Lower leg skin (tissue), 3 donors: ENCODE measurements at regions not wholly inside any gene's neighbourhood (a gene's known extent, or its start where the extent isn't known, plus 50 kb on each side); places are given as distances from the start of the nearest gene placed in this dataset.
"Not testable (repeated sequence)": the region's sequence is repeated elsewhere in the genome, so short reads cannot be mapped to it uniquely, and the experiment has no call there.

ENCODE experiments used
- CTCF ChIP-seq, 3 donors: fragments of 450-650 bp; IDR thresholded peaks; one replicate each; pipeline ENCODE4 v1.5.1; 2016; ENCODE audit warnings: antibody characterized with exemption in 3 of 3, mild to moderate bottlenecking in 3 of 3, moderate library complexity in 2 of 3
- POLR2A ChIP-seq, 2 donors: fragments of 450-650 bp; IDR thresholded peaks; one replicate each; pipeline ENCODE4 v1.6.1; 2016 to 2017; ENCODE audit warnings: antibody characterized with exemption in 2 of 2, mild to moderate bottlenecking in 1 of 2, moderate library complexity in 1 of 2

GRCh38 chr4:118477826-118478225 lies 125.0 kb upstream of the PRSS12 start:
- not testable (repeated sequence) for TF ChIP-seq CTCF, POLR2A (IDR thresholded peaks at IDR 0.05)
